GM21367 (cell line): ENCODE measurements at regions not wholly inside any gene's neighbourhood (a gene's known extent, or its start where the extent isn't known, plus 50 kb on each side); places are given as distances from the start of the nearest gene placed in this dataset.
"Not testable (repeated sequence)": the region's sequence is repeated elsewhere in the genome, so short reads cannot be mapped to it uniquely, and the experiment has no call there.

Experiments used
- ATAC-seq: cut with Tn5 transposase; IDR thresholded peaks from one replicate; pipeline ENCODE4 v1.9.1; 2021; ENCODE audit not compliant: unreplicated experiment

DNA sequence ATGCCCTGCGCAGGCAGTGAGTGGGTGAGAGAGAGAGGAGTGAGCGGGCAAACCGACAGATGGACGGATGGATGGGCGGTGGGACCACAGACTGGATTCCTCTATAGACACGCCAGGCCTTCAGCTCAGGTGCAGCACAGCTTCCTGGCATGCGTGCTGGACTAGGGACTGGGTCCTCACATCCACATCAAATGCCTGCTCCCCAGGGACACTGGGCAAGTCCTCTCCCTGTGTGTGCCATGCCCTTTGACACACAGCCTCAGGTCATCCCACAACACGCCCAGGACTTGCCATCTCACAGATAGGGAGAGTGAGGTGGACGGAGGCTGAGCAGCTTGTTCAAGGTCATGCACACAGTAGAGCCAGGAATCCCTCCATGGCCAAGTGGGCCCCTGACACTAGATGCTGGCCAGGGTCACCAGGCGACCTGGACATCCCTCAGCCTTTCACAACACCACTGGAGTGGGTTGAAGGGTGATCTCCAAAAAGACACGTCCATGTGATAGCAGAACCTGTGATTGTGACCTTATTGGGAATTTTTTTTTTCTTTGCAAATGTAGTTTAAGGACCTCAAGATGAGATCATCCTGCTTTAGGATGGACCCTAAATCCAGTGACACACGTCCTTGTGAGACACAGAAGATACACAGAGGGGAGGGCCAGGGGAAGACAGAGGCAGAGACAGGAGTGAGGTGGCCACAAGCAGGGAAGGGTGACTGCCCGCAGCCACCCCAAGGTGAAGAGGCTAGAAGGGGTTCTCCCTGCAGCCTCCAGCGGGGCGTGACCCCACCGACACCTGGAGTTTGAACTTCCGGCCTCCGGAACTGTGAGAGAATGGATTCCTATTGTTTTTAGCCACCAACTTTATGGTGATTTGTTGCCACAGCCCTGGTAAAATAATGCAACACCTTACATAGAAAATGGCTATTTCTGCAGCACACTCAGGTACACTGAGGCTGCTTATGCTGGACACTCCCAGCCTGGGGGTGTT, 155.0 kb upstream of the CHST15 start:
- ATAC-seq: no peak

DNA sequence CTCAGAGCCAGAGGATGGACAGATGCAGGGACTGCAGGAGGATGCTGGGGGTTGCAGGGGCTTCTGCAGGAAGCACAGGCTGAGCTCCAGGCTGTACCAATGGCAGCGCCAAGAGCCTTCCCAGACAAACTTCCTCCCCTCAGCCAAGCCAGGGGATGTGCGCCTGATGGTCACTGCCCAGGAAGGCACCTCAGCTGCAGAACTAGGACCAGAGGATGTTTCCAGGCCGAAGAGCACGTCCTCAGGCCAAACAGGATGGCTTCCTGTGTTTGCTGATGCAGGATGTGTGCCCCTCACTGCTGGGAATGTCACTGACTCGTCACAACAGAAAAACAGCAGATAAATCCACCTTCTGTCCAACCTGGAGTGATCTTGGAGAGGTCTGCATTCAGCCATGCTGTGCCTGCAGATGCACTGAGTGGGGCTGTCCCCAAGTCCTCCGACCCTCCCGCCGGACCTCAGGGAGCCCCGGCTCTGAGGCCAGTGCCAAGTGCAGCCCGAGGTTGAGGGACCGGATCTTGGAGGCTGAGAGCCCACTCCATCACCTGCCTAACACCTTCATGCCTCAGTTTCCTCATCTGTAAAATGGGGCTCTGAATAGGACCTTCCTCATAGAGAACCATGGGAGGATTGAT, 152.5 kb upstream of the CHST15 start:
- ATAC-seq: no peak

DNA sequence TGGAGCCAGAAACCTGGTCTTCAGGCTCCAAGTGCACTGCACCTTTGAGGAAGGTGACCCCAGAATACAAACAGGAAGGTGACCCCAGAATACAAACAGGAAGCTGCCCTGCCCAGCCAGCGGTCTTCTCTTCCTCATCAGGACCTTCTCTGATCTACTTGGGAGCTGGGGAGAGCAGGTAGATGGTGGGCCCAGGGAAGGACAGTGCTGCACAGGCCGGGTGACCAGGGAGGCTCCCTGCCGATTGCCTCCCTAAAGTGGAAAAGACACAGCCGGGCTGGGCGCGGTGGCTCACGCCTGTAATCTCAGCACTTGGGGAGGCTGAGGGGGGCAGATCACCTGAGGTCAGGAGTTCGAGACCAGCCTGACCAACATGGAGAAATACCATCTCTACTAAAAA, 151.8 kb upstream of the CHST15 start:
- ATAC-seq: no peak

DNA sequence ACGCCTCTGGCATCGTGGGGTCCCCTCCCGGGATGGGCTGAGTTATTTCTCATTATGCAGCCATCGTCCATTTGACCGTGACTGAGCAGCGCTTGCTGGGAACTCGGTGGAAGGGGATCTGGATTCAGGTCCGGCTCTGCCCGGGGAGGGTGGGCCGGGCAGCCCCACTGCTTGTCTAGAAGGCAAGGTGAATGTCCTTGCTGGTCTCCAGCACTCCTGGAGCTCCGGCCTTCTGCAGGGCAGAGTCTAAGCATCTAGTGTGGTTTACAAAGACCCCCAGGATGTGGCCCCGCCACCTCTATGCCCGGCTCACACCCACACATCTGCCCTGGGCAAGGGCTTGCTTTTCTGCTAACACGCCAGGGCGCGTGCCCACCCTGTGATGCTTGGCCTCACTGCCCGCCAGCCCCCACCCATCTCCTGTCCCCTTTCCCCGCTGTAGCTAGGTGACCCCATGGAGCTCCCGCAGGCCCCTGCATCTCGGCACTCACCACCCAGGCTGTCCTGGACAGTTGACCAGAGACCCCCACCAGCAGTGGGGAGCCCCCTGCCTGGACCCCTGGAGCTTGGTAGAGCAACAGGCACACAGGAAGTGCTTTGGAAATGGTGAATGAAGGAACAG, 151.0 kb upstream of the CHST15 start:
- no peak for ATAC-seq

DNA sequence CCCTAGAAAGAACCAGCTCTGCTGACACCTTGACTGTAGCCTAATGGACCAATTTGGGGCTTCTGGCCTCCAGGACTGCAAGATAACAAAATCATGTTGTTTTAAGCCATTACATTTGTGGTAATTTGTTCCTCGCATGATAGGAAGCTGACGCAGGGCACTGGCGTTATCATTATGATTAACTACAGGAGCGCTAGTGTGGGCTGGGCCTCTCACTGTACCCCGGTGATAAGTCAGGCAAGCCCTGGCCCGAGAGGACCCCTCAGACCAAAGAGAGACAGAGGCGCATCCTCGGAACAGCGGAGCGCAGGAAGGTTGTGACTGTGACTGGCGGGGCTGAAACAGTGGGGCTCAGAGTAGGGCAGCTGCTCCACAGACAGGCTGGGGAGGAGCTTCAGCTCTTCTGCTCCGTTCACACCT, 150.3 kb upstream of the CHST15 start:
- ATAC-seq: no peak

DNA sequence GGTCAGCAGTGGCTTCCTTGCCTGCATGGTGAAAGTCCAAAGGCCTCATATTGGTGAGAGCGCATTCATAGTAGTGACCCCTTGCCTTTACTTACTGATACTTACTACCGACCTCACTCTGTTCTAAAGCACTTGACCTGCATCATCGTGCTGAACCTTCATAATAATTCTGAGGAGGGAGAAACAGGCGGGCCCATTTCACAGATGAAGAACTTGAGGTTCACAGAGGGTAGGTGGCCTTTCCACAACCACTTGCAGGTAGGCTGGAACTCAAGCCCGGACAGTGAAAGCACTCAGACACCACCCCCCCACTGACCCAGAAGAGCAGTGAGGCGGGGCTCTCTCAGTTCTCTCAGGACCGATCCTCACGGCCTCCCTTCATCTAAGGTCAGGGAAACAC, 149.4 kb upstream of the CHST15 start:
- ATAC-seq: no peak

DNA sequence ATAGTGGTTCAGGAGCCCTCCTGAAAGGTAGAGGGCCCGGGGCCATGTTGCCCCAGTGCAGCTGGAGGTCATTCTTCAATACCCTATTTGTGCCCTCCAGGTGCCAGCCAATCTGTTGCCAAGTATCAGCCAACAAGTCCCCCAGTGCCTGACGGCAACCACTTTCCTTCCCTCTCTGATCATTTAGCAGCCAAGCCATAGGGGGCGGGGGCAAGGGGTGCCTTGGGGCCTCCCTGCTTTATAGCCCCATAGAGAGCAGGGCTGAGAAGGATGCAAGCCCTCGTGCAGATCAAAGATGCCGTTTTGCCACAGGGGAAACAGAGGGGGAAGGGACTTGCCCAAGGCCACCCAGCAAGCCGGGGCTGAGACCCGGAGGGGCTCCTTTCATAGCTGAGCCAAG, 149.0 kb upstream of the CHST15 start:
- ATAC-seq: no peak

DNA sequence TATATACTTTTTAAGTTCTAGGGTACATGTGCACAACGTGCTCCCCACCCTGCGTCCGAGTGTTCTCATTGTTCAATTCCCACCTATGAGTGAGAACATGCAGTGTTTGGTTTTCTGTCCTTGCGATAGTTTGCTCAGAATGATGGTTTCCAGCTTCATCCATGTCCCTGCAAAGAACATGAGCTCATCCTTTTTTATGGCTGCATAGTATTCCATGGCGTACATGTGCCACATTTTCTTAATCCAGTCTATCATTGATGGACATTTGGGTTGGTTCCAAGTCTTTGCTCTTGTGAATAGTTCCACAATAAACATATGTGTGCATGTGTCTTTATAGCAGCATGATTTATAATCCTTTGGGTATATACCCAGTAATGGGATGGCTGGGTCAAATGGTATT, 148.1 kb upstream of the CHST15 start:
- not testable (repeated sequence) for ATAC-seq

DNA sequence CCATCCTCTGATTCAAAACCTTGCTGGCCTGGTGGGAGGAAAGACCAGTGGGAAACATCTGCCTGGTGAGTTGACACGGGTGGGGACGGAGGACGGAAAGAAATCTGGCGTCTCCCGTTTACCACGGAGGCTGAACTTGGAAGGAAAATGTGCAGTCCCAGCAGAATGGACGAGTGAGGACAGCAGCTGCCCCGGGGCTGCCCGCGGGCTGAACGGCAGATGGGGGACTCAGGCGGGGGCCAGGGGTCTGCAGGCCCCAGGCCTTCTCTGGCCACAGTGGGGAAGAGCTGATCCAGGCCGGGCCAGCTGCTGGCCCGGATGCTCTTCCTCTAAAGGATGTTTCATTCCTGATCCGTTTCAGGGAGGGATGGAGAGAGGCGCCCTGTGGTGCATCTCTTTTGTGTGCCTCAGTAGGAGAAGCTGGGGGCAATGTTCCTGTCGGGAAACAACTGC, 147.5 kb upstream of the CHST15 start:
- ATAC-seq: no peak

DNA sequence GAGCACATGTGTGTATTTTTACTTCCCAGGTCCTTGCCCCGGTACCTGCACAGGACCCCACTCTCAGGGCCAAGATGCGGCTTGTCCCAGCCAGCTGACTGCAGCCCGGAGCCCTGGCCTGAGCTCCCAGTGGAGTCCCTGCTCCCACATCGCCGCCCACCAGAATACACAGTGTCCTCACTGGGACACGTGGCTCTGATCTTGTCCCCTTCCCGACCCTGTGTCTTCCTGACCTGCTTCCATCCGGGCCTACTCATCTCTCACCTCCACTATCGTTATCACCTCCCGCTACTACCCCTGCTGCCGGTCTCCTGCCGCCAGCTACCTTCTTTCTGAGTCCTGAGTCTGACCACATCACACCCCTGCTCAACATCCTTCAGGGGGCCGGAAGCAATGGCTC, 146.3 kb upstream of the CHST15 start:
- no peak for ATAC-seq

DNA sequence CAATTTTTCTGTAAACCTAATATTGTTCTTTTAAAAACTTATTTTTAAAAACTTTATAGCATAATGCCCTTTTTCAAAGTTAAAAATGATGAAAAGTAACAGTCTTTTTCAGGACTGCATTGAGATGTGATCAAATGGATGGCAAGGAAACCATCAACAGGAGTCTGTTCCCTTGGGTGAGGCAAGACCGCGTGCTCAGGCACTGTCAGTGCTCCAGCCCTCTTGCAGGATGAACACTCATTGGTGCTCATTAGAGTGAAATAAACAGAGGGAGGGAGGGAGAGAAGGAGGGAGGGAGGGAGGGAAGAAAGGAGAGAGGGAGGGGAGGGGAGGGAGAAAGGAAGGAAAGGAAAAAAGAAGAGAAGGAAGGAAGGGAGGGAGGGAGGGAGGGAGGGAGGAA, 145.7 kb upstream of the CHST15 start:
- ATAC-seq: no peak

DNA sequence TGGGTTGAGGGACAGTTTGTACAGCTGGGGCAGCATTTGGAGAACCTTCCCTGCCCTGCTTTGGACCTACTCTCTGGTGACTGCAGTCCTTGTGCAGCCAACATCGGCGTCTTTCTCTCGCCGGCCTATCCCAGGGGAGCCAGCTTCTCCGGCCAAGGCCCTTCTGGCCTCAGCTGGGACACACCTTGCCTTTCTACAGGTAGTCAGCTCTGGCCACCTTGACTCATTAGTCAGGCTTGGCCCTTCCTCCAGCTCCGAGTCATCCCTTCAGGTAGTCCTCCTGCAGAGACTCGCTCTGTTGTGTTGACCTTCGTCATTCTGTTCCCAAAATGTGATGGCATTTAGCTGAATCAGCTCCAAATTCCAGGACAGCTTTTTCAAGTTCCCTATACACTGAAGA, 145.0 kb upstream of the CHST15 start:
- no peak for ATAC-seq

DNA sequence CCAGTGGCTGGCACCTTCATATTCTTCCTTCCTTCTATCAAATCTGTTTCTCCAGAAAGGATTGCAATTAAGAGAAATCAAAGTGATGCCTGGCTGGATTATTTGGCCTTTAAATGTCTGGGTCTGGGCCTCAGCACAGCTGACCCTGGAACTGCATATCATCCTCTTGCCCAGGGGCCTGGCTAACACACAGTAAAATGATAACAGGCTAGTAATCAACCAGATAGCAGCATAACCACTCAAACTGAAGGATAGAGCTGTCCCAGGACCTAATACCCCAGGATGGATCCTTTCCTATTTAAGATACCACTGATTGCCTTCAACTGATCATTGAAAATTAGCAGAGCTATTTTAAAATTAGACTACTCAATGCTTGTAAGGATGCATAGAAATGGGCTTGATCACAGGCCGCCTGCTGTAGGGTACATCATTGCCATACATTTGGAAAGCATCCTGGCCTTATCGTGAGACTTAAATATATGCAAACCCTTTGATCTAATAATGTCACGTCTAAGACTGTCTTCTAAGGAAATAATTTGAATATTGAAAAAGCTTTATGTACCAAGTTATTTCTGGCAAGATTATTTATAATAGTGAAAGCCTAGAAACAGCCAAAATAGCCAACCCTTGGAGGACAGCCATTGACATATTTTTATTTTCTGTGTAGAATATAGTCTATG, 144.0 kb upstream of the CHST15 start:
- no peak for ATAC-seq

DNA sequence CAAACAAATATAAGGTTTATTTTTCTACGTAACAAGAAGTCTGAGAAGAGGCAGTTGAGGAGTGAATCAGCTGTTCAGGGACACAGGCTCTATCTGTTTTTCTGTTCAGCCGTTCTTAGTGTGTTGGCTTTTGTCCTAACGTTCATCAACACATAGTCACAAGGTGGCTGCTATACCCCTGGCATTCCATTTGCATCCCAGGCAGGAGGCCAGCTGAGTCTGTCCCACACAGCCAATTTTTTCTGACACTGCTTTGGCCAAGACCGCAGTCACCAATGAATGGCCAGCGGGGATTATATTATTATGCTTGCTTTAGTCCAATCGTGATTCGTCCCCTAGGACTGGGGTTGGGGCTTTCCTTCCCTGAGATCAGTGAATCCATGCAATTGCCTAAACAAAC, 143.4 kb upstream of the CHST15 start:
- ATAC-seq: no peak

DNA sequence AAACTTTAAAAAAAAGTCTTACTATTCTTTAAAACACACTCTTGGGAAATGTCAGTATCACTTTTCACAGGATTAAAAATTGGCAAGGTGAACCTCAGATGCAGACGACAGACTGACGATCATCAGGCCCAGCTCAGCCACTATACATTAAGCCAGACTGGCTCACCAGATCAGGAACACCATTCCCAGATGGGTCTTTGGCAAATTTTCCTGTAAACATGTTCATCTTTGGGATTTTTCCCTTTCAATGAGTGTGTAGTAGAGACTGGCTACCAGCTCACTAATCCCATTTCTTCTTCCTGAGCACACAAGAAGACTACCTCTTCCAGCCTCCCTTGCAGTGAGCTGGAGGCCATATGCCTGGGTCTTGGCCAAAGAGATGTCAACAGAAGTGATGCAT, 142.7 kb upstream of the CHST15 start:
- no peak for ATAC-seq

DNA sequence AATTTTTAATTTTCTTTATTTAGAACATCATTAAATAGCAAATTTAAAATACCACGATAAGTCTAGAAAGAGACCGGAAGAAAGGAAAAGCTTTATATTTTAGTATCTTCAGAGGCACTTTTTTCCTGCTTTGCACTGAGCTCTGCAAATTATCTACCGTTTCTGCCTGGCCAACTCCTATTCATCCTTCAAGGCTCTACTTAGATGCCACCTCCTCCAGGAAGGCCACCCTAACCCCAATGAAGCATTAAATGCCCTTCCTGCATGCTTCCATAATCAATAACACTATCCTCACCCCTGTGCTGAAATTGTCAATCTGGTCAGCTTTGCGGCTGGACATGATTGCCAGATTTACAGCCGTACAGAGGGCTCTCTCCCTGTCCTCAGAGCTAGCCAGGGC, 141.8 kb upstream of the CHST15 start:
- no peak for ATAC-seq

DNA sequence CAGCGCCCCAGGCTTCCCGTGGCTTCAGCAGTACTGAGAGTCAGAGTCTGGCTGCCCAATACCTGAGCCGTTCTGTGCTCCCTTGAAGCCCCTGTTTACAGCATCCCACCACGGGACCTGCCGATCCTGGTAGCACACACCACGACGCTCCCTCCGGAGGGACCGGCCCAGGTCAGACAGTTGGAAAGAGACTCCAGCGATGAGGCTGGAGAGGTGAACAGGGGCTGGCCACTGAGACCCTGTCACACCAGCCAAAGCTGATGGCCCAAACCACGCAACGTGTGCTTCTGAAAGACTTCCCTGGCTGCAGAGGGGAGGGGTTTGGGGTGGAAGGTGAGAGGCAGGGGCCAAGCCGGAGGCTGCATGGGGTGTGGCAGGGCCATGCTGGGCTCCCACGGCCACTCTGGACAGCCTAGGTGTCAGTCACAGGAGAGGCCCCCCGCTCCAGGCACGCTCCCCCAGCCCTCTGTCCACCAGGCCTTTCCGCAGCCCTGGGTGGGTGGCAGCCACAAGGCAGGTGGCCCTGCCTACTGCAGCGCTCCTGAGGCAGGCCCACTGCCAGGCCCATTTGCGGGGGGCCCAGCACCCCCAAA, 140.2 kb upstream of the CHST15 start:
- ATAC-seq: no peak

DNA sequence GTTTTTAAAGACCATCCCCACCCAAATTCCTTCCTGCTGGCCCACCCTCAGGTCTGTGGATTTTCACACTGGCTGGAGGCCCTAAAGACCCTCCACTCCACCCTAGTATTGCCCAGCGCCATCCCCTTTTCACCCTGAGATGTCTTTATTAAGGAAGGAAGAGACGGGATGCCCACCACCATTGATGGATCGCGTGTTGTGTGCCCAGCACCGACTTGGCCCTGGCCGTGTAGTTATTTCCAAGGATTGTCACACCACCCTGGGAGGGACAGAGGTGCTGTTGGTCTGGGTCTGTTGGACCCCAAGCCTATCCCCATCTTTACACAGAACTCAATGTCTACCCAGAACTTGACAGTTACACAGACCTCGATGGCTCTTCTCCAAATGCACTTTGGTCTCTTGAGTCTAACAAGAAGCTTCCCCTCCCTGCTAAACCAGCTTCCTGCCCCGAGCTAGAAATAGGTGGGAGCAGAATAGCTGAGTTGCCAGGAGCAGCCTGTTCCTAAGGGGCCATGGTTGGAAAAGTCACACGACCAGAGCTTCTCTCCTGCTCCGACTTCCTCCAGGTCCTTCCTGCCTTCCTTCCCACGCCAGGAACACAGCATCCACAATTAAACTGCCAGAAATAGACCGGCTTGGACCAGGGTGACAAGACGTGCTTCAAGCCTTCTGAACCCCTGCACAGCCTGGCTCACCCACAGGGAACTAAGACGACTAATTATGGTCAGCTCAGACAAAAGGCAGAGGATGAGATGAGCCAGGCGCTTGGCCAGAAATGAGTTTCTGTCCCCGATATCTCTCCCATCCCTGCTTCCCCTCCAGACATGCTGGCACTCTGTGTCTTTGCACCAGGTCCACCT, 139.5 kb upstream of the CHST15 start:
- ATAC-seq: no peak

DNA sequence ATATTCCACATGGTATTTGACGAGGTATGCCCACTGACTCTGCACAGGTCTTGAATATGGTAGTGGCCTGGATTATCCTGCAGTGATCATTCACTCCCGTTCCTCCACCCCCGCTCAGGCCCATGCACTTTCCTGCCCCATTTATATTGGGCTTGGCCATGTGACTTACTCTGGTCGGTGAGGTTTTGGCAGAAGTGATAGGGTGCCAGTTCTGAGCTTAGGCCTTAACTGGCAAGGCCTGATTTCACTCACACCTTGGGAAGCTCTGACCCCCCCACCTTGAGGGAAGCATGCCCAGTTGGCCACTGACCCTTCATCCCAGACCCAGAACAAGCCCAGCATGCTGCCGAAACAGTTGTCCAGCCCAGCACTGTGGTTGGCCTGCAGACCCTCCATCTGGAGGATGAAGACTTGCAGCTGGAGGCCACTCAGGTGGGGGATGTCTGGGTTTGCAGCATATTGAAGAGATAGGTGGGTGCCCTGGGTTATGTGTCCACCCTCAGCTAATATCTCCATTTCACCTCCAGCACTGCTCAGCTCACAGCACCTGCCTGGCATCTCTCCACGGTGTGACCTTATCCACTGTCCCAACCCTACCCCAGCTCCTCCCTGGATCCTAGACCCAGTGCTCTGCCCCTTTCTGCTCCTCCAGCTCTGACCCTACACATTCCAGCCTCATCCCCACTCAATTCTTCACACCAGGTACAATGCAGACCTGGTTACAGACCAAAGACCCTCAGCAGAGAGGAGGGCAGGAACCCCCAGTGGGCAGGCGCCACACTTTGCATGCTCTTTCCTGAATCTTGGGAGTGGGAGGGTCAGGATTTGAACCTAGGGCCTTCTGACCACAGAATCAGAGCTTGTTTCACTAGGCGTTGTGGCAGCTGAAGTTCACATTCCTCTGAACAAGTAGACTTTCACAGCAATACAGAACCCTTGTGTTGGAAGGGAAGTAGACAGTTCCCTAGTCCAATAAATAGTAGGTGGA, 138.1 kb upstream of the CHST15 start:
- ATAC-seq: no peak
